CD4-positive, alpha-beta T cell treated with Interleukin-6 at 100 ng/mL for 8 hours (primary cell): ENCODE measurements at regions not wholly inside any gene's neighbourhood (a gene's known extent, or its start where the extent isn't known, plus 50 kb on each side); places are given as distances from the start of the nearest gene placed in this dataset.

ENCODE experiments used
- DNase-seq: peaks from one replicate; pipeline ENCODE4 v3.0.0-alpha.2; 2020; ENCODE audit warnings: mixed read lengths, low spot score

- no peak for DNase-seq
Measured at GRCh38 chr12:116458492-116458891, 100.7 kb upstream of the MAP1LC3B2 start.

DNA sequence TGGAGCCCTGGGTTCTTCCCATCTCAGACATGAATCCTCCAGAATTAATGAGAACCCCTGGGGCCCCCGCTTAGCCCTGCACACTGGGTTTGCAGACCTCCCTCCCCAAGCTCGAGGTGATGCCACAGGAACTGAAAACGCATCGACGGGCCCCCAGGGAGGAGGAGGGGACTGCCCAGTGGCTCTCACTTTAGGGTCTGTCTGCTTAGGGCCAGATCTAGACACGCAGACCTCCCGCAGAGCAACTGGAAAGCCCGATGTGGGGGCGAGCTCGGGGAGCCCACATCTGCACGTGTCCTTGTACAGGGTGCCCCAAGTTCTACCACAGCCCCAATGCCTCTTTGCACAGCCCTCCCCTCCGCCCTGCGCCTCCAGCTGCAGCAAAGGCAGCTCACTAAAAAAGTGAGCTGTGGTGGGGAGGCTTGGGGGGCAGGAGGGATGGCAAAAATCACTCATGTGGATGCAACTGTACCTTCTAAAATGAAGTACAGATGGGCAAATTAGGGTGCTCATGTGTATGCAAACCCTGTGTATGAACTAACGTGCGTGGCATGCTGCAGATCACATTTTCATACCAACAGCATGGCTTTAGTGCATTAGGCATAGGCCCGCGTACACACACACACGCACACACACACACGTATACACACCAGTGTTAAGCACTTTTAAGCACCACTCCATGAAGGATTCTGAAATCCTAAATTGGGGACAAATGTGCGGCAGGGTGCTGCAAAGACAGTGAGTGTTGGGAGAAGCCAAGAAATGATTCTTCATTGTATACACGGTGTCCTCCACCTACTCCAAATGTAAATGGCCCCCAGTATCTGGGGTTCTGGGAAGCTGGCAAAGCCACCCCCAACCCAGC lies 99.9 kb upstream of the MAP1LC3B2 start:
- no peak for DNase-seq

DNA sequence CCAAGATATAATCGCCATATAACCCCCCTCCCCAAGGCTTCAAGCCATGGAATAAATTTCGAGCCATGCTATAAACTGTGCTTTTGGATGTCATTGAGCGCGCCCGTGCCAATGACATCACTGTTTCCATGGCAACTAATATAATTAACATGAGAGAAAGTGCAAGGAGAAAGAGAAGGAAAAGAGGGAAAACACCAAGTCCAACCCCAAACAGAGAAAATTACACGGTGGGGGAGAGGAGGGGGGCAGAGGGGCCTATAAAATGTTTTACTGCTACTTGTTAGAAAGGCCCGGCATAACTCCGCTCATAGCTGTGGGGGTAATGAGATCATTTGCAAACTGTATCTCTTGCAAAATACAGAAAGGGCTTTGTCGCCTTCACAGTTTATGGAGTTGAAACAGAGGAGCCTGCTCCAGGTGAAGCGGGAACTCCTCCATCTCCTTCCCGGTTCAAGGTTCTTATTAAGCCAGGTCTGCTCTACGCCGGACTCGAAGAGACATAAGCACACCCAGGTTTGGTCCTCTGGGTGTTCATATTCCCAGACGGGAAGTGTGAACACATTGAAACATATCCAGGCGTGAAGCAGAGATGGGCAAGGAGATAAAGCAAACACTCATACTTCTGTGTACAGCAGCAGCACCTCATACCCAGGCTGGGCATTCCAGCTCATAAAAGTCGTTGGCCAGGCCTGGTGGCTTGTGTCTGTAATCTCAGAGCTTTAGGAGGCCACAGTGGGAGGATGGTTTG lies 99.1 kb upstream of the MAP1LC3B2 start:
- DNase-seq = no peak

- no peak for DNase-seq
Measured at GRCh38 chr12:116461060-116461459, 98.1 kb upstream of the MAP1LC3B2 start.

DNA sequence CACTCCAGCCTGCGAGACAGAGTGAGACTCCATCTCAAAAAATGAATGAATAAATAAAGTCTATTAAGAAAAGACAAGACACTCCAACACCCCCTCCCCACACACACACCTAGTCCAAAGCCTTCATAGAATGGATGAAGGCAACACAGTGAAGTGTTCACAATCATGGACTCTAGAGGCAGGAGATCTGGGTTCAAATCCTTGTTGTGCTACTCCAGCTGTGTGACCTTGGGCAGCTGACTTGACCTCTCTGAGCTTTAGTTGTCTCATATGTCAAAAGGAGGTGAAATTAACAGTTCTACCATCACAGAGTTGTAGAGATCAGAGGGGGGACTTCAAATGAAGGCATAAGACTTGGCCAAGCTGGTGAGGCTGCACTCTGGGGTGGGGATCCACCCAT lies 95.8 kb upstream of the MAP1LC3B2 start:
- DNase-seq = no peak

DNA sequence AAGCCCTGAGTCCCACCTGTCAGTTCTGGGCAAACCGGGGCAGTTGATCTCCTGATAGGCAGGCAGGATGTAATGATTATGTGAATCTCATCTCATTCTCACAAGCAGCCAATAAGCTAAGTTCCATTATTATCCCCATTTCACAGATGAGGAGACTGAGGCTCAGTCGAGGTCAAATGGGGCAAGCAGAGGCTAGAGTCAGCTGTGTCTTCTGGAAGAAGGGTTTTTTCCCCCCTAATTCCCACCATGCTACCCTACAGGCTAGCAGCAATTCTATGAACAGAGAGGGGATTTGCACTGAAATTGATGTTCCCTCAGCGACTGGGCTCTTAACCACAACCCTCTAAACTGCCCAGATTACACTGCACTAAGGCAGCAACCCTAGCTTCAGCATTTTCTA lies 93.8 kb upstream of the MAP1LC3B2 start:
- DNase-seq = no peak

- DNase-seq = no peak
Measured at GRCh38 chr12:116465856-116466255, 93.3 kb upstream of the MAP1LC3B2 start.

DNA sequence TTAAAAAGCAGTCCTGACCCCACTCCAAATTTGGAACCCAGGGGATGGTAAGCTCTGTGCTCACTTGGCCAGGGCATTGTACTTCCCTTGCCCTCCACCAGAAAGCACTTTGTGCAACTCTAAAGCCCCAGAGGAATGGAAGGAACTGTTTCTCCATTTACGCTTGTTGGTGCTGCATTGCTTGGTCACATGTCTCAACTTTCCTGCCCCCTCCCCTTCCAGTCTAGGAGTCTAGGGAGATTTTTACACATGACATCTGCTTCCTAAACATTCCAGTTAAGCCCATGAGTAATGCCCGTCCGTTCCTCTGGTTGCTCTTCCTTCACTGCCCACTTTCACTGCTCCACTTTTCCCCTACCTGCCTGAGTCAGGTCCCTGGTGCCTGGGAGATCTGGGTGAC lies 92.6 kb upstream of the MAP1LC3B2 start:
- no peak for DNase-seq

DNA sequence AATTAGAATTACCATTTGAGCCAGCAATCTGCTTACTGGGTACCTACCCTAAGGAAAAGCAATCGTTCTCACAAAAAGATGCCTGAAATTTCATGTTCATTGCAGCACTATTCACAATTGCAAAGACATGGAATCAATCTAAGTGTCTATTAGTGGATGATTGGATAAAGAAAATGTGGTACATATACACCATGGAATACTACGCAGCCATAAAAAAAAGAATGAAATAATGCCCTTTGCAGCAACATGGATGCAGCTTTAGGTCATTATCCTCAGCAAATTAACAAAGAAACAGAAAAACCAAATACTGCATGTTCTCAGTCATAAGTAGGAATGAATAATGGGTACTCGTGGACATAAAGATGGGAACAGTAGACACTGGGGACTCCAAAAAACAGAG lies 89.8 kb upstream of the MAP1LC3B2 start:
- DNase-seq = no peak

DNA sequence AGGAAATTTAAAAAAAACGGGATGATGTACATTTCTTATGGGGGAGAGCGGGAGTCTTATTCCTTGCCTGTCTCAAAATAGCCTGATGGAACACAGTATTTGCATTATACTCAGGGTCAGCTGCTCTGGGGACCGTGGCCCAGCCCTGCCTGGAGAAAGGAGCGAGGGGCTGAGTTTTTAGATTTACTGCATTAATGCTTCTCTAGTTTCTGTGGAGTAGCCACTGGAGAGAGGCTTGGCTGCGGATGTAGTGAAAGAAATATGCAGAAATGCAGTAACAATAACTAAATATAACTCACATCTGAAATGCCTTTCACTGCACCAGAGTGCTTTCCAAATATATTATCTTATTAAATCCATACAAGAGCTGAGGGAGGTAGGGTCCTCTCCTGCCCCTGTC lies 87.6 kb upstream of the MAP1LC3B2 start:
- DNase-seq = no peak

DNA sequence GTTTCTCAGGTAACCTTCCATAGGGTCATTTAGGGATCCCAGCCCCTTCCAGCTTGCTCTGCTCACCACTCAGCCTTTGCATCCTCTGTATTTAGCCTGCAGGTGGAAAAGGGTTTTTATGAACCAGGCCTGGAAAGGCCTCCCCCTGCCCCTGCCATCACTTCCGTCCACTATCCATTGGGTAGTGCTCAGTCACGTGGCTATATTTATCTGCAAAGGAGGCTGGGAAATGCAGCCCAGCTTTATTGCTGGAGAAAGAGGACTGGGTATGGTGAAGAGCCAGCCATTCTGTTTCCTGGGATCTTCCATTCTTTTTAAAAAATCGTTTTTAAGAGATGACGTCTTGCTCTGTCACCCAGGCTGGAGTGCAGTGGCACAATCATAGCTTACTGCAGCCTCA lies 87.0 kb upstream of the MAP1LC3B2 start:
- DNase-seq = no peak

GRCh38 chr12:116473416-116473815 lies 85.8 kb upstream of the MAP1LC3B2 start:
- no peak for DNase-seq

GRCh38 chr12:116474331-116474730 lies 84.8 kb upstream of the MAP1LC3B2 start:
- no peak for DNase-seq

DNA sequence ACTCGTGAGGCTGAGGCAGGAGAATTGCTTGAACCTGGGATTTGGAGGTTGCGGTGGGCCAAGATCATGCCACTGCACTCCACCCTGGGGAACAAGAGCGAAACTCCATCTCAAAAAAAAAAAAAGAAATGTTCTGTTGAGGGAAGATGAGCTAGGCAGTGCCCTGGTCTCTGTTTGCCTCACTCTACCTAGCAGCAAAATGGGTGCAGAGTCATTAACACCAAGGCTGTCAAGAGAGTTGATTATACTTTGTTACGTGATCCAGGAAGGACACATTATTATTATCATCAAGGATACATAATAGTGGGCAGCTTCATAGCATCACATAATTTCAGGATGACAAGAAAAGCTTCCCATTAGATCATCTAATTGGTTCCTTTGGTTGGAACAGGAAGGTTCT lies 84.3 kb upstream of the MAP1LC3B2 start:
- no peak for DNase-seq

- no peak for DNase-seq
Measured at GRCh38 chr12:116476227-116476822, 82.9 kb upstream of the MAP1LC3B2 start.

DNA sequence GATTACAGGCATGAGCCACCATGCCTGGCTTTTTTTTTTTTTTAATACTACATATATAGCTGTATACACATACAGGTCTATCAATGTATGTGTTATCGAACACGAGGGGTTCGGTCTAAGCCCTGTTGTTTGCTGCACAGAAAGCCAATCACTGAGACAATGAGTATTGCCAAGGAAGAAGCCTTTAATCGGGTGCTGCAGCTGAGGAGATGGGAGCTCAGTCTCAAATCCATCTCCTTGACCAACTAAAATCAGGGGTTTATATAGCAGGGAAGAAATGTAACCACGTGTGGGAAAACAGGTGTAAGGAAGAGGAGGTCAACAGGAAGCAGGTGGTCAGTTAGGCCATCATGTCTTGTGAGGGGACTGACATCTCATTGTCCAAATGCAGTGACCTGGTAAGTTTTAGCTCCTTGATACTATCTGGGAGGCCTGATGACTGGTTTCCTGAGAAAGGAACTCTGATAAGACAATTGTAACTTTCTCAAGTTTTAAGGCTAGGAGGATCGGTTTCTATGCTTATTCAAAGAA lies 80.9 kb upstream of the MAP1LC3B2 start:
- DNase-seq = no peak

DNA sequence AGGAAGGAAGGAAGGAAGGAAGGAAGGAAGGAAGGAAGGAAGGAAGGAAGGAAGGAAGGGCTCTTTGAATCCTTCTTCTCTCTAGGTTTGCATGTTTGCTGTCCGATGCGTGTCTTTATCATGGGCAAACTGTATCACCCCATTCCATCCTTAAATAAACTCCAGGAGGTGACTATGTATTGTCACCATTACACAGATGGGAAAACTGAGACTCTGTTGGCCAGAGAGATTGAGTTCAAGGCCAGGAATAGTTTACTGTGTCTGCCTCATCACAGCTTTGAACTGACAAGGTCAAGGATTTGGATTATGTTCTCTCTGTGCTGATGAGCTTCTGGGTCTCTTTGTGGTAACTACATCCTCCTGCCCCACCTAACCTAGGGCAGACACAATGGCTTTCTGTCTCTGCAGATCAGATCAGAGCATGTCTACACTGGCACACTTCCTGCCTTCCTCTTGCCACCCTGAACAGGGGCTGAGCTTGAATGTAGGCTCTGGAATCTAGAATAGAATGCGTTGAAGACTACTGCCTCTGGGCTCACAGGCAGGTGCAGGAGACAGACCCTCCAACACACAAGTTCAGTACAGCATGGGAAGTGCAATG lies 78.9 kb upstream of the MAP1LC3B2 start:
- DNase-seq = peak; percentile 10

DNA sequence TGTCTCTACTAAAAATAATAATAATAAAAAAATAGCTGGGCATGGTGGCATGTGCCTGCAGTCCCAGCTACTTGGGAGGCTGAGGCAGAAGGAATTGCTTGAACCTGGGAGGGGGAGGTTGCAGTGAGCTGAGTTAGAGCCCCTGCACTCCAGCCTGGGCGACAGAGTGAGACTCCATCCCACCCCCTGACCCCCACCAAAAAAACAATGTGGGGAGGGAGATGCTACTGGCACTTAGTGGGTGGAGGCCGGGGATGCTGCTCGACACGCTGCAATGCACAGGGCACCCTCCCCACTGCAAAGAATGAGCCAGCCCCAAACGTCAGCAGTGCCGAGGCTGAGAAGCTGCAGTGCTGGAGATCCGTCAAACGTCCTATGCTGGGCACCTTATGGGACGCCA lies 77.5 kb upstream of the MAP1LC3B2 start:
- no peak for DNase-seq

DNA sequence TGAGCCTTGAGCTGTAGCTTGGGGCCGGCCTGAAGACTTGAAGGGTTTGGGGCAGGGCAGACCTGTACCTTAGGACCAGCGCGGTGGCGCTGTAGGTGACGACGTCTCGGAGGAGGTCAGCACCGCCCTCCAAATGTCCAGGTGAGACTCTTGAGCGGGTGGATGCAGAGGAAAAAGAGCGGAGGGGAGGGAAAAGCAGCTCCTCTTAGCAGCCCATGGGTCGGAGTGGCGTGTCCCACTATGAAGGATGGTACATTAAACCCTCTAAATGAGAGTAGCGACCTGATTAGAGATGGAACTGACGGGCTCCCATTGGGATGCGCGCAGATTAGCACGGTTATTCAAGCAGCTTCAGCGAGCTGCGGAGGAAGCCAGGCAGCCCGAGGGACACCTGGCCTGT lies 77.0 kb upstream of the MAP1LC3B2 start:
- DNase-seq = no peak

GRCh38 chr12:116482859-116483258 lies 76.3 kb upstream of the MAP1LC3B2 start:
- DNase-seq = no peak

- no peak for DNase-seq
Measured at GRCh38 chr12:116483959-116484750, 75.0 kb upstream of the MAP1LC3B2 start.

DNA sequence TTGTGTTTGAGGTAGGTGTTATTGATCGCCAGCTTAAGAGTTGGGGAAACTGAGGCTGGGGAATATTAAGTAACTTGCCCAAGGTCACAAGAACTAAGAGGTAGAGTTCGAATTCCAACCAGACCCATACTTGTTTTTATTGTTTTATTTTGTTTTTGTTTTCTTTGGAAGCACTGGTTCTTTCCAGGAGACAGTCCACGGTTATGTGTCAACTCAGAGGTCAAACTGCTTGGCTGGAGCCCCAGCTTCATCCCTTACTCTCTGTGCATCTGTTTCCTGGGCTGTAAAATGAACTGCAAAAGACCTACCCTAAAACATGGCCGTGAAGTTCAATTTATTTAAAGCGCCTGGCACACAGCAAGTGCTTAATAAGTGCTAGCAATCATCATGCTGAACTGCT lies 74.4 kb upstream of the MAP1LC3B2 start:
- no peak for DNase-seq
